ENCODE measurements at regions not wholly inside any gene's neighbourhood (a gene's known extent, or its start where the extent isn't known, plus 50 kb on each side); places are given as distances from the start of the nearest gene placed in this dataset.

DNA sequence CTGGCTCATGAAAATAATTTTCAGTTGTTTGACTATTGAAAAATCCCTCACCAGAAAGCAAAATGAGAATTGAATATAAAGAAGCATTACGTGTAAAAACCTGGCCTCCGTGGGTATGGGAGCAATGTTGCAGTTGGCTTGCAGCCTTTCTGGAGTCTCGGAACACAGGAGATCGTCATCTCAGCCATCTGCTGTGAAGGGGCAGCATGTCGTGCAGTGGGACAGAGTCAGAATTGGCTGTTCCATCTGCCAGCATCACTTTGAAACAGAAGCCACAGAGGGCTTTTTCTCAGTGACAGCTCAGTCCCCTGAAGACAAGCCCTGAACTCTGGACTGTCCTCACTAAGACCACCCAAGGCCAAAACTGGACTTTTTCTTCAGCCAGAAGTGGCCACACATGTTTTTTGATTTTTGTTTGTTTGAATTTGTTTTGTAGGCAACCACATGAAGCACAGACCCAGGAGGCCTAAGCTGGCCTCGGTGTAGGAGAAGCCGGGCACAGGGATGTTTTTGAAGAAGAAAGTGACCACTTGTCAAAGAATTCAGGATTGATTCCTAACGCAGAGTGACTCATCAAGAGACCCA is 170.8 kb upstream of the DYRK2 start:
- no peak for DNase-seq (ENCODE audit: low spot score)
- Histone ChIP-seq H3K4me1 (peaks cover 4% of the 10 kb centered on the region), H3F3A (ENCODE audit: low read depth) (no peaks in the 10 kb centered on the region), H3K9ac (no peak overlapping the region), H2AFZ (replicated peaks) (peak overlapping the region; percentile 58), H3K27me3 (no peaks in the 10 kb centered on the region), H4K20me1 (ENCODE audit: low read depth) (no peaks in the 10 kb centered on the region), H3K4me3 (no peak overlapping the region), H3K79me2 (ENCODE audit: low read depth) (no peaks in the 10 kb centered on the region), H3K9me3 (ENCODE audit: low read depth) (no peaks in the 10 kb centered on the region), H3K4me2 (no peak overlapping the region), H3K27ac (no peak overlapping the region), H3K36me3 (no peaks in the 10 kb centered on the region)
- Mint-ChIP-seq H3K27me3 (ENCODE audit: insufficient read depth, low read depth) (peaks cover 4% of the 10 kb centered on the region), H3K27ac (no peak overlapping the region), H3K9me3 (no peaks in the 10 kb centered on the region), H3K4me1 (peaks cover 4% of the 10 kb centered on the region), H3K4me3 (no peak overlapping the region), H3K36me3 (no peaks in the 10 kb centered on the region)
- no peak for TF ChIP-seq EZH2 (IDR thresholded peaks at IDR 0.05)
- TF ChIP-seq, protein P1, sequence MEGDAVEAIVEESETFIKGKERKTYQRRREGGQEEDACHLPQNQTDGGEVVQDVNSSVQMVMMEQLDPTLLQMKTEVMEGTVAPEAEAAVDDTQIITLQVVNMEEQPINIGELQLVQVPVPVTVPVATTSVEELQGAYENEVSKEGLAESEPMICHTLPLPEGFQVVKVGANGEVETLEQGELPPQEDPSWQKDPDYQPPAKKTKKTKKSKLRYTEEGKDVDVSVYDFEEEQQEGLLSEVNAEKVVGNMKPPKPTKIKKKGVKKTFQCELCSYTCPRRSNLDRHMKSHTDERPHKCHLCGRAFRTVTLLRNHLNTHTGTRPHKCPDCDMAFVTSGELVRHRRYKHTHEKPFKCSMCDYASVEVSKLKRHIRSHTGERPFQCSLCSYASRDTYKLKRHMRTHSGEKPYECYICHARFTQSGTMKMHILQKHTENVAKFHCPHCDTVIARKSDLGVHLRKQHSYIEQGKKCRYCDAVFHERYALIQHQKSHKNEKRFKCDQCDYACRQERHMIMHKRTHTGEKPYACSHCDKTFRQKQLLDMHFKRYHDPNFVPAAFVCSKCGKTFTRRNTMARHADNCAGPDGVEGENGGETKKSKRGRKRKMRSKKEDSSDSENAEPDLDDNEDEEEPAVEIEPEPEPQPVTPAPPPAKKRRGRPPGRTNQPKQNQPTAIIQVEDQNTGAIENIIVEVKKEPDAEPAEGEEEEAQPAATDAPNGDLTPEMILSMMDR (IDR thresholded peaks at IDR 0.05) = no peak
- TF ChIP-seq EZH2phosphoT487 (IDR thresholded peaks at IDR 0.05) = no peak

DNA sequence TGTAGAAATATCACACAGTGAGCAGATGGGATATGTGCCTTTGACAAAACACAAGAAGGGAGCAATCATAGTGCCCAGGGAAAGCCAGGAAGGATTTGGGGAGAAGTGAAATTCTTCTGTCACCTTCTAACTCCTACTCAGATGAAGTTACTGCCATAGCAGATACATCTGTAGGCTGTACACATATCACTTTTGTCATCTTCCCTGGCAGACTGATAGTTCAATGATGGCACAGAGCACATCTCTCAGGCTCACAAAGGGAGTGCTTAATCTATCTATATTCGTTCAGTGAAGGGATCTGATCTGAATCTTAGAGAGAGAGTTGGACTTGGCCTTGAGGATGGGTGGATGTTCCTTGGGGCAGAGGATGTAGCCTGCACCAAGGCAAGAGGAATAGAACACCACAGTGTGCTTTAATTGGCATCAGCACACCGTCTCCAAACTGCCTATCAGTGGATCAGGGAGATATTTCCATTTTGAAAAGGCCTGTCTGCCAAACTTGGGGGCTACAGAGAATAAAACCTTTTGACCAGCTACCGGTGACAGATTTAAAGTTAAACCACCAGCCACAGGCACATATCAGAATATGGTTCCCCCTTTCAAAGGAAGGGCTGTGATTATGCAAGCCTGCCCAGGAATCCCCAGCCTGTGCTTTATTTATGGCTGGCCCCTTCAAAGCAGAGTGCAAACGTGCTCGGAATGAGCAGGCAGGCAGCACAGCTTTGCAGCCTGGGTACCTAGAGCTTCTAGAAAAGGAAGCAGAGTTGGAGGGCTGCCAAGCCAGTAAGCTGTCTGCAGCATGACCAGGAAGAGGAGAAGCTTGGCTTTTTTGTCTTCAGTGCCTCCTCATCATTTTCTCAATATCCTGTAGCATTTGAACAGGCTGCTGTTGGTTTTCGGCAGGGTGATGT is 165.5 kb upstream of the DYRK2 start:
- peak overlapping the region; percentile 38 for H3K27ac Mint-ChIP-seq
- peaks cover 10% of the 10 kb centered on the region for H3K4me1 Mint-ChIP-seq

DNA sequence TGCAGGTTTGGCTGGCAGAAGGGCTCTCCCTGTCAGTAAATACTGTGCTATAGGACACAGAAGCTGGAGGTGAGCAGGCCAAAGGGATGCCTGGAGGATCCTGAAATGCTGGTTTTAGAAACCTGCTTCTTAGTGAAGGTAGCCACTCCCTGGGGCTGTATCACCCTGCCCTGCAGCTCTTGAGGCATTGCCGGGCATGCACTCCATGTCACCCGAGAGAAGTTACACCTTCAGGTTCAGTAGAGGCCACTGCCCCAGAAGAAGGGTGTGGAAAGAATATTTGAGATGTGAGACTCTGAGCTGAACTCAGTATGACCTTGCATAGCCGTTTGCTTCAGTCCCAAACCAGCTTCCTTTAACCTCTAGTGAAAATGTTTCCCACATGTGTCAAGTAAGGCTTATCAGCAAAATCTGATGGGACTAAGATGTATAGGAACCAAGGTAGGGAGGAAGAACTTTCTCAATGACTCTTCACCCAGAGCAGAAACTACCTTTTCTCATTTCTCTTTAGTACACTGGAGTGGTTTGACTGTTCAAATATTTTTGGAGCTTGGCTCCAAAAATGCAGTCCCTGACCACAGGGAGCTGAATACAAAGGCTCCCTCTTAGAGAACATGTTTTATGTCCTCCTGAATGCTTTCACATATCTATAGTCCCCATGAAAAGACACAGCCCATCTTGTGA is 164.5 kb upstream of the DYRK2 start:
- no peaks in the 10 kb centered on the region for H3F3A ChIP-seq (ENCODE audit: low read depth)
- no peak for DNase-seq (ENCODE audit: low spot score)
- H3K27me3 ChIP-seq = no peaks in the 10 kb centered on the region
- no peak overlapping the region for H3K27ac Mint-ChIP-seq
- H3K4me1 ChIP-seq = no peaks in the 10 kb centered on the region
- no peaks in the 10 kb centered on the region for H3K79me2 ChIP-seq (ENCODE audit: low read depth)
- H3K9me3 Mint-ChIP-seq = peaks cover 16% of the 10 kb centered on the region
- H3K4me2 ChIP-seq = no peak overlapping the region
- H4K20me1 ChIP-seq (ENCODE audit: low read depth) = no peaks in the 10 kb centered on the region
- H3K4me3 ChIP-seq = no peak overlapping the region
- H3K27ac ChIP-seq = no peak overlapping the region
- no peaks in the 10 kb centered on the region for H3K9me3 ChIP-seq (ENCODE audit: low read depth)
- TF ChIP-seq, protein P1 (IDR thresholded peaks at IDR 0.05) = no peak
- TF ChIP-seq EZH2 (IDR thresholded peaks at IDR 0.05) = no peak
- TF ChIP-seq EZH2phosphoT487 (IDR thresholded peaks at IDR 0.05) = no peak
- no peaks in the 10 kb centered on the region for H3K36me3 ChIP-seq
- H2AFZ ChIP-seq (replicated peaks) = peak overlapping the region; percentile 5
- H3K36me3 Mint-ChIP-seq = peaks cover under 1% of the 10 kb centered on the region
- no peak overlapping the region for H3K4me3 Mint-ChIP-seq
- H3K9ac ChIP-seq = no peak overlapping the region
- peaks cover 2% of the 10 kb centered on the region for H3K27me3 Mint-ChIP-seq (ENCODE audit: insufficient read depth, low read depth)
- H3K4me1 Mint-ChIP-seq = peaks cover 10% of the 10 kb centered on the region

More for the DNA sequence above, 165.5 kb upstream of the DYRK2 start:
- TF ChIP-seq, protein P1 (IDR thresholded peaks at IDR 0.05) = no peak
- TF ChIP-seq EZH2 (IDR thresholded peaks at IDR 0.05) = no peak
- TF ChIP-seq EZH2phosphoT487 (IDR thresholded peaks at IDR 0.05) = no peak
- Histone ChIP-seq H2AFZ (replicated peaks) (peak overlapping the region; percentile 5), H3K27me3 (no peaks in the 10 kb centered on the region), H4K20me1 (ENCODE audit: low read depth) (no peaks in the 10 kb centered on the region), H3K36me3 (no peaks in the 10 kb centered on the region), H3K4me1 (no peaks in the 10 kb centered on the region), H3K4me3 (no peak overlapping the region), H3K79me2 (ENCODE audit: low read depth) (no peaks in the 10 kb centered on the region), H3K4me2 (no peak overlapping the region), H3F3A (ENCODE audit: low read depth) (no peaks in the 10 kb centered on the region), H3K9ac (no peak overlapping the region), H3K27ac (no peak overlapping the region), H3K9me3 (ENCODE audit: low read depth) (no peaks in the 10 kb centered on the region)
- DNase-seq (ENCODE audit: low spot score) = no peak
- peaks cover 2% of the 10 kb centered on the region for H3K27me3 Mint-ChIP-seq (ENCODE audit: insufficient read depth, low read depth)
- no peak overlapping the region for H3K4me3 Mint-ChIP-seq
- H3K9me3 Mint-ChIP-seq = peaks cover 7% of the 10 kb centered on the region
- no peaks in the 10 kb centered on the region for H3K36me3 Mint-ChIP-seq
